ENCODE measurements at regions not wholly inside any gene's neighbourhood (a gene's known extent, or its start where the extent isn't known, plus 50 kb on each side); places are given as distances from the start of the nearest gene placed in this dataset.
"Not testable (repeated sequence)": the region's sequence is repeated elsewhere in the genome, so short reads cannot be mapped to it uniquely, and the experiment has no call there.

DNA sequence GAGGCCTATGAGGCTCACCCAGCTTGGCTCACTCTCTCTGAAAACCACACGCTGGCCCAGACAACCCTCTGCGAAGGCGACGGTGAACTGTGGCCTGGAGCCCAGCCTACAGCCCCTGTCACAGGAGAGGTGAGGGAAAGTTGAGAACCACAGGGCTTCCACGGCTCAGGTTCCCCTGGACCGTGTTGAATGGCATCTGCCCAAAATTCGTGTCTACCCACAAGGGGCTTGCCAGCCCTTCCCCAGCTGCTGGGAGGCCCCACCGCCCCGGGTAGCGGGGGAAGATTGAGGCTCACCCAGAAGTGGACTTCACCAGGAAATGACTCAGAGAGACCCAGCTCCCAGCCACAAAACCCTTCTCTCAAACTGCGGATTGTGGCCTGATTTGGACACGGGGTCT, 197.1 kb downstream of the CTTN start:
- DNase-seq = no peak

DNA sequence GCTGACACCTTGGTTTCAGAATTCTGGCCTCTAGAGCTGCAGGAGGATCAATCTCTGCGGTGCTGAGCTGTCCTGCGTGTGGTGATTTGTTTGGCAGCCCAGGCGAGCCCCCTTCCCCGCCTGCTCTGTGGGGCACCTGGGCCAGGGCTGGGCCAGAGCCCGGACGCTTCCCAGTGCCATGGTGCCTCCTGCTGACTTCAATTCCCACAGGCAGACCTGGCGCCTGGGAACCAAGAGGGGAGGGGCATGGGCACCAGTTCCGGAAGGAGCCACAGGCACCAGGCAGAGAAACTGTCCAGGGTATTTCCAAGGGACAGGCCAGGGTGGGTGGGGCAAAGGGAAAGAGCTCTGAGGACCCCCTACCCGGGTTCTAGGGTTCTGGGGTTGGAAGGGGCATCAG, 197.8 kb downstream of the CTTN start:
- no peak for DNase-seq

DNA sequence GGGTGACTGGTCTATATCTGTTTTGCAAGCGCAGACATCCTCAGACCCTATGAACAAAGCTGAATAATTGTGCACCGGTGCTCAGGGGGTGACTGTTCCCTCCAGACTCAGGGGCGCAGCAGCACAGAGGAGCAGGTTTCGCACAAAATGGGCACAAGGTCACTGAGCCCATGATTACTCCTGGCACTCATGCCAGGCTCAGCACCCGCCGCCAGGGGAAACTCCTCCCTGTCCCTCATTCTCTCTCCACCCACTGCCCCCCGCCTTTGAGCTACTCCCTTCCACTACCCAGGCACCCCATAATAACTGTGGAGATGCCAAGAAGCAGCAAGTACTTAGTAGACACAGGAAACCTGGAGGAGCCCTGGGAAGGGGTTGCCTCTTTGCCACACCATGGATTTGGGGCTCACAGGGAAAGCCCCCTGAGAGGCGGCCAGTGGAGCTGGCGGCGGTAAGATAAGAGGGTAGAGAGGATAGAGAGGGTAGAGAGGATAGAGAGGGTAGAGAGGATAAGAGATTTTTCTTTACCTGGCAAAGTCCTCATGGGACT, 198.8 kb downstream of the CTTN start:
- DNase-seq = no peak

DNA sequence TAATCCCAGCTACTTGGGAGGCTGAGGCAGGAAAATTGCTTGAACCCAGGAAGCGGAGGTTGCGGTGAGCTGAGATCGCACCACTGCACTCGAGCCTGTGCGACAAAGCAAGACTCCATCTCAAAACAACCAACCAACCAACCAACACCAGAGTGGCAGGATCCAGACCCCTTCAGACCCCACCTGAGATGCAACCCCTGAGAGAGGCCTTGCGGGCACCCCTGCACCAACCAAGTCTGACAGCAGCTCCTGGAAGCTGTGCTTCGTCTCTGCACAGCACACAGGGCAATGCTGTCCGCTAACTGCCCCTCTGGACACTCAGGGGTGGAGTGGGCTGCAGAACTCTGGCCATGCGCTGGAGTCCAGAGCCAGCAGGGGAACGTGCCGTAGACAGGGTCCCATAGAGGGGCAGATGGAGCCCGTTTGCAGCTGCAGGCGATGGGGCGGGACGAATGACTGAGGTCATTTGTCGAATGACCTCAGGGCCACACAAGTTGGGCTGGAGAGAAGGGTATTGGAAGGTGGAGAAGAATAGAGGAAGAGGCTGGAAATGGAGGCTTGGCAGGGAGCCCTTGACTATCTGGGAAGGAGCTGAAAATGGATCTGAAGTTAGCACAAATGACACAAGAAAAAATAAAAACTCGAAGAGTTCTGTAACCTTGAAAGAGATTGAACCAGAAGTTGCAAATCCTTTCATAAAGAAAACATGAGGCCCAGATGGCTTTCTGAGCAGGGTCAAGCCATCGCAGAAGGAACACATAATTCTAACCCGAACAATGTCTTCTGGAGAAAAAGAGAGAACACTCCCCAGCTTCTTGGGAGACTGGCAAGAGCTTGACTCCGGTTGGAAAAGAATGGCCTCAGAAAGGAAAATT, 199.7 kb downstream of the CTTN start:
- no peak for DNase-seq

DNA sequence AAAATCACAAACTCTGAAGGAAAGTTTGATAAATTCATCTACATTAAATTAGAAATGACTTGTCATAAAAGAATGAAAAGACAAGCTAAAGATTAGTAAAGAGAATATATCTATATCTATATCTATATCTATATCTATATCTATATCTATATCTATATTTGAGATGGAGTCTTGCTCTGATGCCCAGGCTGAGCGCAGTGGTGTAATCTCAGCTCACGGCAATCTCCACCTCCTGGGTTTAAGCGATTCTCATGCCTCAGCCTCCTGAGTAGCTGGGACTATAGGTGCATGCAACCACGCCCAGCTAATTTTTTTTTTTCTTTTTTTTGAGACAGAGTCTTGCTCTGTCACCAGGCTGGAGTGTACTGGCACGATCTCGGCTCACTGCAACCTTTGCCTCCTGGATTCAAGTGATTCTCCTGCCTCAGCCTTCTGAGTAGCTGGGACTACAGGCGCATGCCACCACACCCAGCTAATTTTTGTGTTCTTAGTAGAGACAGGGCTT, 202.6 kb downstream of the CTTN start:
- DNase-seq = not testable (repeated sequence)

DNA sequence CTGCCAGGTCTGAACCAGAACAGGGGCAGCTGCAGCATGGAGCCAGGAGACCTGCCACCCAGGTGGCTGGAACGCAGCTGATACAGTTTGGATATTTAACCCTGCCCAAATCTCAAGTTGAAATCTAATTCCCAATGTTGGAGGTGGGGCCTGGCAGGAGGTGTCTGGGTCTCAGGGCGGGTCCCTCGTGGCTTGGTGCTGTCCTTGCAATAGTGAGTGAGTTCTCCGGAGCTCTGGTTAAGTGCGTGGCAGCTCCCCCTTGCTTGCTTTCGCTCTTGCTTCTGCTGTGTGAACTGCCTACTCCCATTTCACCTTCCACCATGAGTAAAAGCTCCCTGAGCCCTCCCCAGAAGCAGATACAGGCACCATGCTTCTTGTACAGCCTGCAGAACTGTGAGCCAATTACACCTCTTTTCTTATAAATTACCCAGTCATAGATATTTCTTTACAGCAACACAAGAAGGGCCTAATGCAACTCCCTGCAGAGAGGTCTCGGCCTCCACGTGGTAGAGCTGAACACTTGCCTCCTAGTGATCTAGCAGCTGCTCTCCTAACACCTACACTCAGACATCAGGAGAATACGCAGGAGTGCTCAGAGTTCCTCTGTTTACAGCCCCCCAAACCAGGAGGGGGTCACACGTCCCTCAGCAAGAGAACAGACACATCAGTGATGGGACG, 203.7 kb downstream of the CTTN start:
- no peak for DNase-seq

DNA sequence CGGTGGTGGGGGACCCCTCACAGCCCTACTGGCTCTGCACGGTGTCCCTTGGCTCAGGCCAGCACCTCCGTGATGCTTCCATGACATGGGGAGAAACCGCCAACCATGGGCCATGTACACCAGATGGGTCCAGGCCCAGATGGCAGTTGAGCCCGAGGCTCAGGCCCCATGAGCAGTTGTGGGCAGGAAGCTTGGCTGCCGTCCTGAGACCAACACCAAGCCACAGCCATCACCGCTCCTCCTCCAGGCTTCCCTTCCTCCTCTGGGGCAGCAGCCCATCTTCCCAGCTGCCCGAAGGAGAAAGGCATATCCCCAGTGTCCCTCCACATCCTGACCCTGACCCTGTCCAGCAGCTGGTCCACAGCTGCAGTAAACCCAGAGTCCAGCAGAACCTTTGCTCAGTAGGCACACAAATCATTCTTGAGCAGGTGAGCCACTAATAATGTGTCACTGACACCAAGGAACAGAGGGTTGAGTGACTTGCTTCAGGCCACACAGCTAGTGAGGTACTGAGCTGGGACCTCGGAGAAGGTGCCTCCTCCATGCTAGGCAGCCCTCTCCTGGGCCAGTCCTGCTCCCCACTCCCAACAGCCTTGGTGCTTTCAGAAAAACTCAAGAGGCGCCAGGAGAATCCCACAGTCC, 204.9 kb downstream of the CTTN start:
- no peak for DNase-seq

DNA sequence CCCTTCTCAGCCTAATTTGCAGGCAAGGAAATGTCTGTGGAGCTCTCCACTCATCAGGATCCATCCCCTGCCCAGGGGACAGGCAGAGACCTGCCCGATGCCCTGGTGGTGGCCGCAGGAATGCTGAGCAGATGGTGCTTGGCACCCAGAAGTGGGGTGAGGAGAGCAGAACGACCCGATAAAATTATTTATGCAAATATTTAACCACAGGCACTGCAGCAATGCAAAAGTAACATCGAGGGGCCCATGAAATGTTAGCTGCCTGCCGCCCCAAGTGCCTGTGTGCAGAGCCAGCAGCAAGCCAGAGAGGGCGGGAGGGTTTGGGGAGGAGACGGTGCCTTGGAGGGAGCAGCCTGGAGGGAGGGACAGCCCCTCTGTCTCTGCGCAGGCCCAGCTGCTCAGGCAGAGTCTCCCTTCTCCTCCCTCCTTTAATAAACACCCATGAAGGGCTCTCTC, 205.5 kb downstream of the CTTN start:
- no peak for DNase-seq

DNA sequence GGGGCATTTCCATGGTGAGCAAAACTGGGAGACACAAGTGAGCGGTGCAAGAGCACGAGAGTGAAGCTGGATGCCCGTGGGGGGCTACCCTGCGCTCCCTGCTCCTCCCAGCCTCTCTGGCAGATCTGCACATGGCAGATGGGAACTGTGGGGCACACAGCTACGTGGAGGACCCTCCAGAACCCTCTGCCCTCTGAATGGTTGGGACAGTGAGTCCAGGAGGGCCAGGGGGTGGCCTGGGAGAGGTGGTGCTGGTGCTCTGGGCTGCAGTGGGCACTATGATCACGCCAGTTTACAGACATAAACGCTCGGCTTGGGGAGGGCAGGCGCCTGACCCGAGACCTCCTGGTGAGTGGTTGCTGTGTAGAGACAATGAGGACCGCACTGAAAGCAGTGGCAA, 205.9 kb downstream of the CTTN start:
- DNase-seq = no peak

DNA sequence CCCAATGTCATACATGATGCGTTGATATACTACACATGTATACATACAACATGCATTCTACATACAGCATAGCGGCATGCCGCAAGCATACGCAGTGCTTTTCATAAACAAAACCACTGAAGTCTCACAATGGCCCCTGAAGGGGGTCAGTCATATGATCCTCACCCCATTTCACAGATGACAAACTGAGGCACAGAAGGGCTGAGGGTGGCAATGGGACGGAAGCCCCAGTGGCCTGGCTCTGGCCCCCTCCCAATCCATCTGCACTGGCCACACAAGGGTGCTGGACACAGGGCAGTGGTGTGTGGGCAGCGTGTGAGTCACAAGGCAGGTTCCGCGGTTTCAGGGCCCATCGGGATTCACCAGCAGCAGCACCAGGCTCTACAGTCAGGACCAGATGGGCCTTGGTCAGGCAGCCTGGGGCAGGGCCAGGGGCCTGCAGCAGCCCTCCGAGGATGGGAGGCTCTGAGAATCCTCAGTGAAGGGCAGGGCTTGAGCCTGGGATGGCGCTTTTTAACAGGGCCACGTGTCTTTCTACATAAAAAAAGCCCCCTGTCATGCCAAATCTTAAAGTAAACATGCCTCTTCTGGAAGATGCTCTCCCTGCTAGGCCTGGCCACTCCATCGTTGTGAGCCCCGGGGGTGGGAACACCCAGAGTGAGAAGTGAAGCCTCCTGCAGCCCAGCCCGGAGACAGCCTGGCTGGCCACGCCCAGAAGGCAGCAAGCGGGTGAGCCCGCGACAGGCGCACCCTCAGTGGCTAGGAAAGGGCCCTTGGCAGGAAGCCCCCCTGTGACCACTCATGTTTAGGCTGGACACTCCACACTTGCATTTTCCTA, 206.5 kb downstream of the CTTN start:
- DNase-seq = no peak

DNA sequence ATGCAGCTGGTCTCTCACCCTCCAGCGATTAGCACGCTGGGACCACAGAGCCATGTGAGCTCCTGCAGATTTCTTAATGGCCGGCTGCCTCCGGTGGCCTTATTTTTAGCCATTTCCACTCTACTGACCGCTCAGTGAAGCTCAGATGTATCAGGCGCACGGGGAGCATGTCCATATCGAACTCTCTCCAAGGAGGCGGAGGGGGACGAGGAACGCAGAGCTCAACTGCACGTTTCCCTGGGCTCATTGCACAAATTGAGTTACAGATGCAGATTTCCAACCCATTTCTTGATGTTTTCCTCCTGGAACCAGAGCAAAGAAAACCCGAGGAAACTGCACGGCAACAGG, 207.1 kb downstream of the CTTN start:
- DNase-seq = no peak

DNA sequence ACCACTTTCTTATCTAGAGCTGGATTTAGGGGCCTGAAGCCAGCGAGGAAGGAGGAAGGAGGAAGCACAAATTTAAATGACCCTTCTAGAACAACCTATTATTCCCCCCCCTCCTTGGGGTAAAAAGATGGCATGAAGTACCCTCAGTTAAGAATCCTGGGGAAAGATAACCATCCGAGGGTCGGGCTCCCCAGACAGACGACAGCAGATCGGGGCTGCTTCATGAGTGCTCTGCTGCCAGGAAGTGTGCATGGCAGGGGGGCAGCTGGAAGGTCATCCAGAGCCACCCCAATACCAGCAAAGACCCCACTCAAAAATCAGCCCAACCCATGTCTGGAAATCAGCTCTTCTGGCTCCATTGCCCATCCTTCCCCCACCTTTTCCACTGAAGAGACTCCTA, 207.5 kb downstream of the CTTN start:
- DNase-seq = no peak

DNA sequence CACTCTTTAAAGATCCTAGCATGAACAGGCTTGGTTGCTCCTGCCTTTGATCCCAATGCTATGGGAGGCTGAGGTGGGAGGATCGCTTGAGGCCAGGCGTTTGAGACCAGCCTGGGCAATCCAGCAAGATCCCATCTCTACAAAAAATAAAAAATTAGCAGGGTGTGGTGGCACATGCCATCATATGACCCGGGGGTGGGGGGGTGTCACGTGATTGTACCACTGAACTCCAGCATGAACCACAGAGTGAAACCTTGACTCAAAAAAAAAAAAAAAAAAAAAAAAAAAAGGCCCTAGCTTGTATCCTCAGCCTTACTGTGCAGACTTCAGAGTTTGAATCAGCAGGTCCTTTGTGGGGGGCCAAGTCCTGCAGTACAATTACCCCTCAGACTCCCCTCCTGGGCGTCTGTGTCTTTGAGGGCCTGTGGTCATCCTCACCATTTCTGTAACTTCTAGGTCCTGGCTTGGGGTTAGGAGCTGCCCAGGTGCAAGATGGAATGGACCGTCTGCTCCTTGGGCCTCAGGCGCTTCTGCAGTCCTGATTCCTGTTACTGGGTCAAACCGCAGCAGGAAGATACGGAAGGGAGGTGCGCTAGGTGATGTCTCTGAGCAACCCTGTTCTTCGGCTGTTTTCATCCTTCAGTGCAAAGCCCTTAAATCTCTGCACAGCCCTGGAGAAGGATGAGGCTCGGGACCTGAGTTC, 208.1 kb downstream of the CTTN start:
- DNase-seq = no peak

DNA sequence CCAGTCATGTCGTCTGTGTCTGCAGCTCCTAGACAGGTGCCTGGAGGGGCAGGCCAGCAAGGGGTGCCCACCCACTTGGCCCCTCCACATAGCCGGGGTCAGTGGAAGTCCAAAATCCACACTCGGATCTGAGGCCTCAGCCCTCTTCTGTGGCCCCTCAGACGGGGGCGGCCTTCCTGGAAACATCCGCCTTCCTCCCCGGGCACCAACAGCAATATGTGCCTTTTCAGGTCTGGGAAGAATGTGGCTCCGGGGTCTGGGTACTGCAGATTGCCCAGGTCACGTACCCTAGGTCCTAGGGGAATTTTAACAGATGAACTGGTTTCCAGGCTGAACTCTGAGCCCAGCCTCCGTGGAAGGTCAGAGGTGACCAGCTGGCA, 208.6 kb downstream of the CTTN start:
- DNase-seq = no peak

DNA sequence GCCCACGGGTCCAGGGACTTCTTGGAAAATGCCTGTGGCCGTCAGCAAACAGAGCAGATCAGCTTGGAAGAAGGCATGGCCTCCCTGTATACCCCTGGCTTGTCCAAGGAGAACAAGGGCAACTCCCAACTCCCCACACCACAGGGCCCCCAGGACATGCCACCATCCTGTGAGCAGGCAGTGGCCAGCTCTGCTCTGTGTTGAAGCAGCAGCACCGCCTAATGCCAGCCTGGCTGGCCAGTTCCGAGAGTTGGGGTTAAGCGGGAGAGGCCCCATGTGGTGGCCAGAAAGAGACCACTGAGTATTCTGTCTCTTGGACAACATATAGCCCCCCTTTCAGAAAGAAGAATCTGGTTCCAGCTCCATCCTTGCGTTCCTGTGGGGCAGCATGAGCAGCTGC, 209.2 kb downstream of the CTTN start:
- DNase-seq = no peak

DNA sequence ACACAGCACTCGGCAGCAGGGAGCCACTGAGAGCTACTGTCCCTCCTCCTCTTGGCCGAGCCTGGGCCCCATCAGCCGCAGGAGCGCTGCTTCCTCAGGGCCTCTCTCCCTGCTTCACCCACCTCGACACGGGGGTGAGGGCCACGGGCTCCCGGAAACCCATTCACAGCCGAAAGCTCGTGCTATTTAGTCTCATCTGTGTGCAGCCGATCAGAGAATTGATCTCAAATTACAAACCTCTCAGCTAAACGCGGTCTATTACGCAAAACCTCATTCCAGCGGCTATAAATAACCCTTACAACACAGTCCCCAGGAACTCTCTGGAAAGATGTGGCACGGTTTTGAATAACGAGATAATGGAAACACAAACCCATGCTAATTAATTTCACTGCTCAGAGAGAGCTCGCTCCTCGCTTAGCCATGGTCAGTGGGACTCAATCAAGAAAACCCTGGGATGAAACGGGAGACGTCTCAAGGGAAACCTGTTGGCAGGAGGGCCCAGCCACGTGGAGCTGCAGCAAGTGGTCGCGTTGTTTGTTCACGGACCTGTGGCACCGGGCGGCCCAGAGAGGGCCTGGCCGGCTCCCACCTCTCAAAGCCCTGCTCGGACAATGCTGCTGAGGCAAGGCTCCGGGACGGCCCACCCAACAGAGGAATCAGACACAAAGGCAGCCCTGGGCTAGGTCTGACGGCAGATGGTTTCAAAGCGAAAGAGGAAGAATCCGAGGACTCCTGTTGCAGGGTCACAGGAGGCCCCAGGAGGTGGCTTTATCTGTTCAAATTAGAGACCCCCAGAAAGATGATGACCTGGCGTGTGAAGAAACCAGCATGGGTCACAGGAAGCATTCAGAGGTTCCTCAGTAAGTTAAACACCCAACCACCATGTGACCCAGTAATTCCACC, 210.5 kb downstream of the CTTN start:
- DNase-seq = no peak

DNA sequence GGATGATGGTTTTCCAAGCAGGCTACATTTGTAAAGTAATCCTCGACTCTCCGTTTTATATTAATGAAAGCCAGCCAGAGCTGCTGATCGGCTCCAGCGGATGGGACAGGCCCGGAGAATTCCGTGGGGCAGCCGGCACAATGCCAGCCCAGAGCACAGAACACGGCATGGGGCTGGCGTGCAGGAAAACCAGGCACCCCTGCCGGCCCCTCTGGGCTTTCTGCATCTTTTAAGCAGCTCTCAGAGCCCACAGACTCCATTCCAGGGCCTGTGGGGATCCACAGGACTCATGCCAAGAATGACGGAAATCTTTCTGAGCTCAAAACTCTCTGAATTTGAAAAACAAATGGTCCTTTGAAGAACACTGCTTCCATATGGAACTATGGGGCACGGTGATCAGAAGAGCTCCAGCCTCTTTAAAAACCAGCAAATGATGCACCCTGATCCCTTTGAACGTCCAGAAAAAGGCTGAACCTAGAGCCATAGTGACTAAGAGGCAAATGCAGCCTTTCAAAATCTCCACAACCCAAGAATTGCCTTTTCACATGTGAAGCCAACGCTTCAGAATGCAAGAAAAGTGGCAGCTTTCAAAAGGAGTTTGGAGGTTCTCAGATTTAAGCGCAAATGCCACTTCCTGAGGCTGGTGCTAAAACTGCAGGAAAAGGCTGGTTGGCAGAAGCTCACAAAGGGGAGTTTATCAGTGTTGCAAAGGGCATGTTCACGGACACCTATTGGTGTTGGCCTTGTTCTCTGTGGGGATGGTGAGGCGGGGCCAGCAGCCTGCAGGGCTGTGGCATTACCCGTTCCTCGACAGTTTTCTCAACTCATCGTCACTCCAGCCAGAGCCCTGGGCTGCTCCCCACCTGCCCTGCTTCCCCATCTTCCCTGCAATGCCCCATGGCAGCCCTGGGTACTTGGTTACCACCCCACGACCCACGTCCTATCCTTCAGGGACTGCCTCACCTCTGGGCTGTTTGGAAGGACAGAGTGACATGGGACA, 212.5 kb downstream of the CTTN start:
- DNase-seq = no peak

DNA sequence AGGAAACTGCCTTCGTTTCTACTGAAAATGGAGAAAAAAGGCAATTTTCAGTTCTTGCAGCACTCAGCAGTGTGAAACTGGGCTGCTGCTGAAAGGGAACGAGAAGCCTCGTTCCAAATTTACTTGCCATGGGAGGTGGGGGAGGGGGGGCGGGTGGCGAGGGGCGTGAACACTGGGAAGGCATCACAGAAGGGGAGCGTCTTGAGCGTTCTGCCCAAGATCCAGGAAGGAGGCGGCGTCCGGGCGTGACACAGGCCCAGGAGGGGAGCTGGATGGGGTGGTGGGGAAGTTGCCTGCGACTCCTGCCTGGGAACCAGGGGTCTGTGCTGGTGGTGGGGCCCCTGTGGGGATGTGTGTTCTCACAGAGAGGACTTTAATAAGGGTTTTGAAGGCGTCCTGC, 213.5 kb downstream of the CTTN start:
- DNase-seq = no peak

DNA sequence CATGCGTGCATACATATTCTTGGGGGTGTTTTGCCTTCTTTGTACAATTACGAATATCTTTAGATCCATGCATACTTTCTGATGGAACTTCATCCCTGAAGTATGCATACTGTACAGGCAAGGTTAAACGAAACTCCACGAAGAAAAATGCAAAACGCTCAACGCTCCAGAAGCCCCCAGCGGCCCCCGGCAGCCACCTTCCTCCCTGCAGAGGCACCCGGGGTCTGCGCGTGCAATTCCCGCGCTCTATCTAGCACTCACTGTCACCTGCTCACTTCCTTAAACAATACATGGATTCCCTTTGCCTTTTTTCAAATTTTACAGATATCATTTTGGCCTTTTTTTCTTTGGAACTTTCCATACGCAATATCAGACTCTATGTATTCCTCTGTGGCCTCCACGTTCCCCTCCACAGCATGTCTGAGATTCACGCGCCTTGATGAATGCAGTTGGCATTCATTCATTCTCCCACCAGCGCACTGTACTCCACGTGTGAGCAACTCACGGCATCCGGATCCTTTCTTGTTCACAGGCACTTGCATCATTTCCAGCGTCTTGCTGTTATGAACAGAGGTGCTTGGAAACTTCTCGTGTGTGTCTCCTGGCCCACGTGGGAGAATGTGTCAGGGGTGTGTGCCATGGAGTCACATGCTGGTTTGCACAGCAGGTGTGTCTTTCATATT, 214.3 kb downstream of the CTTN start:
- no peak for DNase-seq

All from T1000 (cell line).